HCT116 (cell line): ENCODE measurements at regions not wholly inside any gene's neighbourhood (a gene's known extent, or its start where the extent isn't known, plus 50 kb on each side); places are given as distances from the start of the nearest gene placed in this dataset.

Experiments
- ATAC-seq: fragments of 200-7000 bp; cut with Tn5 transposase; 2 replicates; pipeline ENCODE4 v1.9.1; 2020; ENCODE audit warnings: mild to moderate bottlenecking, moderate library complexity
- BruUV-seq: library from RNA; stranded (reverse); fragments of 400-500 nt; replicated peaks from 2 replicates; lab custom pipeline; 2021; lab: Mats Ljungman, UMichigan
- CTCF ChIA-PET: fragments of 300-600 bp; sonication (Branson Sonifier 250); formaldehyde crosslinking; loops from one replicate; lab custom pipeline; 2021; ENCODE audit warnings: antibody characterized with exemption; lab: Charles Lee
- POLR2A ChIA-PET: fragments of 300-600, 350-600 bp; sonication (Branson Sonifier 250); formaldehyde crosslinking; loops from one replicate; lab custom pipeline; 2021; ENCODE audit warnings: antibody characterized with exemption; lab: Charles Lee
- RAD21 ChIA-PET, 2 experiments: fragments of 300-600 bp; sonication (Branson Sonifier 250); formaldehyde crosslinking; loops; one replicate each; lab custom pipeline; 2023; ENCODE audit warnings: low total read pairs in 2 of 2; ENCODE audit not compliant: uncharacterized antibody in 2 of 2, unreplicated experiment in 2 of 2, low non-redundant PET in 1 of 2; lab: Charles Lee
- DNase-seq: peaks from one replicate; pipeline ENCODE4 v3.0.0-alpha.2; 2010; ENCODE audit warnings: low read depth, low spot score
- H2AFZ ChIP-seq: fragments of 200-600 bp; shearing (Covaris generic), sonication (generic); 2 replicates; pipeline ENCODE4 v1.6.1; 2017; ENCODE audit warnings: low read depth, mixed run types, mixed read lengths, antibody characterized with exemption, low read length; ENCODE audit not compliant: poor library complexity, severe bottlenecking
- H3K27ac ChIP-seq: 2 replicates; pipeline ENCODE4 v1.5.1; 2012; ENCODE audit warnings: low read depth, low read length
- H3K27me3 ChIP-seq: fragments of 200-600 bp; sonication (generic); 2 replicates; pipeline ENCODE4 v1.6.1; 2016; ENCODE audit warnings: mixed run types, low read length, mixed read lengths; ENCODE audit not compliant: insufficient read depth
- H3K36me3 ChIP-seq, 2 experiments: fragments of 200-500 bp in 1 of 2; fragments of 200-600 bp in 1 of 2; sonication (Bioruptor generic) in 1 of 2; sonication (generic) in 1 of 2; 2 replicates each; pipeline versions ENCODE4 v1.5.1 to v1.6.1; 2014 to 2016; ENCODE audit warnings: low read length in 2 of 2, inconsistent platforms in 1 of 2, mixed read lengths in 1 of 2, mixed run types in 1 of 2; ENCODE audit not compliant: insufficient read depth in 2 of 2, control insufficient read depth in 1 of 2
- H3K4me1 ChIP-seq, 2 experiments: fragments of 200-600 bp in 1 of 2; sonication (generic) in 1 of 2; 2 replicates each; pipeline versions ENCODE4 v1.5.1 to v1.6.1; 2012 to 2017; ENCODE audit warnings: low read length in 2 of 2, inconsistent platforms in 1 of 2, mild to moderate bottlenecking in 1 of 2, mixed read lengths in 1 of 2, mixed run types in 1 of 2, moderate library complexity in 1 of 2; ENCODE audit not compliant: insufficient read depth in 2 of 2, control insufficient read depth in 1 of 2
- H3K4me2 ChIP-seq: fragments of 200-600 bp; sonication (generic); 2 replicates; pipeline ENCODE4 v1.6.1; 2017; ENCODE audit warnings: mixed run types, low read length, mixed read lengths
- H3K4me3 ChIP-seq, 2 experiments: fragments of 200-600 bp in 1 of 2; sonication (generic) in 1 of 2; replicated peaks in 1 of 2; 2 replicates each; pipeline ENCODE4 v1.5.1; 2011 to 2016; ENCODE audit warnings: low read length in 2 of 2, control low read depth in 1 of 2, low read depth in 1 of 2, mild to moderate bottlenecking in 1 of 2, mixed read lengths in 1 of 2, mixed run types in 1 of 2
- H3K79me2 ChIP-seq: fragments of 200-600 bp; sonication (generic); 2 replicates; pipeline ENCODE4 v1.6.1; 2017; ENCODE audit warnings: mild to moderate bottlenecking, mixed run types, low read length, moderate library complexity, mixed read lengths; ENCODE audit not compliant: insufficient read depth
- H3K9ac ChIP-seq: fragments of 200-600 bp; sonication (generic); 2 replicates; pipeline ENCODE4 v1.6.1; 2016; ENCODE audit warnings: low read length, mixed read lengths
- H3K9me2 ChIP-seq: fragments of 200-600 bp; sonication (generic), shearing (Covaris generic); 2 replicates; pipeline ENCODE4 v1.6.1; 2017; ENCODE audit warnings: mixed run types, mild to moderate bottlenecking, moderate library complexity; ENCODE audit not compliant: insufficient read depth
- H3K9me3 ChIP-seq, 2 experiments: fragments of 200-500 bp in 1 of 2; fragments of 200-600 bp in 1 of 2; sonication (Bioruptor generic) in 1 of 2; sonication (generic) in 1 of 2; 2 replicates each; pipeline ENCODE4 v1.6.1; 2014 to 2017; ENCODE audit warnings: low read length in 2 of 2, mixed read lengths in 2 of 2, inconsistent platforms in 1 of 2, low read depth in 1 of 2, mild to moderate bottlenecking in 1 of 2, mixed run types in 1 of 2, moderate library complexity in 1 of 2; ENCODE audit not compliant: control insufficient read depth in 1 of 2, insufficient read depth in 1 of 2
- H4K20me1 ChIP-seq: fragments of 200-600 bp; sonication (generic), shearing (Covaris generic); 2 replicates; pipeline ENCODE4 v1.6.1; 2017; ENCODE audit warnings: mixed run types, mild to moderate bottlenecking, moderate library complexity; ENCODE audit not compliant: insufficient read depth
- CBX3 ChIP-seq: IDR thresholded peaks from 2 replicates; pipeline ENCODE4 v1.6.1; 2012; ENCODE audit warnings: low read depth
- CEBPB ChIP-seq: IDR thresholded peaks from 2 replicates; pipeline ENCODE4 v1.6.1; 2012; ENCODE audit warnings: low read depth
- EGR1 ChIP-seq: IDR thresholded peaks from 2 replicates; pipeline ENCODE4 v1.6.1; 2012; ENCODE audit warnings: low read depth
- ELF1 ChIP-seq: IDR thresholded peaks from 2 replicates; pipeline ENCODE4 v1.6.1; 2012; ENCODE audit warnings: low read depth, borderline replicate concordance
- EZH2 ChIP-seq: fragments of 200-600 bp; sonication (generic); IDR thresholded peaks from 2 replicates; pipeline ENCODE4 v1.6.1; 2017; ENCODE audit warnings: antibody characterized with exemption, mixed run types
- EZH2phosphoT487 ChIP-seq: fragments of 200-600 bp; IDR thresholded peaks from 2 replicates; pipeline ENCODE4 v1.6.1; 2018; ENCODE audit warnings: antibody characterized with exemption, borderline replicate concordance
- FOSL1 ChIP-seq: IDR thresholded peaks from 2 replicates; pipeline ENCODE4 v1.6.1; 2012; ENCODE audit warnings: low read depth
- JUND ChIP-seq: IDR thresholded peaks from 2 replicates; pipeline ENCODE4 v1.6.1; 2012
- POLR2A ChIP-seq: IDR thresholded peaks from 2 replicates; pipeline ENCODE4 v1.7.0; 2011; ENCODE audit warnings: borderline replicate concordance; ENCODE audit not compliant: insufficient read depth, insufficient read length; ENCODE audit errors: extremely low read depth
- POLR2AphosphoS5 ChIP-seq: IDR thresholded peaks from 2 replicates; pipeline ENCODE4 v1.6.1; 2011; ENCODE audit warnings: mild to moderate bottlenecking, low read depth, low read length, moderate library complexity
- RAD21 ChIP-seq: IDR thresholded peaks from 2 replicates; pipeline ENCODE4 v1.6.1; 2012; ENCODE audit warnings: low read depth, mild to moderate bottlenecking
- SIN3A ChIP-seq: IDR thresholded peaks from 2 replicates; pipeline ENCODE4 v1.6.1; 2012; ENCODE audit warnings: low read depth
- SP1 ChIP-seq: IDR thresholded peaks from 2 replicates; pipeline ENCODE4 v1.6.1; 2012; ENCODE audit warnings: low read depth
- TCF7L2 ChIP-seq: IDR thresholded peaks from 2 replicates; pipeline ENCODE4 v1.7.0; 2011; ENCODE audit warnings: borderline replicate concordance, inconsistent platforms; ENCODE audit not compliant: insufficient read depth, insufficient read length; ENCODE audit errors: extremely low read depth
- YY1 ChIP-seq: IDR thresholded peaks from 2 replicates; pipeline ENCODE4 v1.6.1; 2011; ENCODE audit warnings: low read length, low read depth, moderate library complexity, mild to moderate bottlenecking; ENCODE audit not compliant: insufficient replicate concordance; ENCODE audit errors: extremely low read depth
- ZFX ChIP-seq: fragments of 450-650 bp; IDR thresholded peaks from 2 replicates; pipeline ENCODE4 v1.6.1; 2017
- ZNF274 ChIP-seq: fragments of 200-500 bp; sonication (Bioruptor generic); IDR thresholded peaks from 2 replicates; pipeline ENCODE4 v1.6.1; 2014; ENCODE audit warnings: mild to moderate bottlenecking, low read depth, low read length, inconsistent platforms
- intact Hi-C: fragments of 100-400 bp; cut with micrococcal nuclease; formaldehyde crosslinking; loops from 2 replicates; pipeline ENCODE4 v1.10.0; 2022
- TF ChIP-seq, protein P1 (sequence below): IDR thresholded peaks from 2 replicates; pipeline ENCODE4 v1.6.1; 2012
- TF ChIP-seq, protein P2 (sequence below): IDR thresholded peaks from 2 replicates; pipeline ENCODE4 v1.6.1; 2011; ENCODE audit warnings: mild to moderate bottlenecking, low read length, moderate library complexity; ENCODE audit not compliant: insufficient replicate concordance; ENCODE audit errors: extremely low read depth
- TF ChIP-seq, protein P3 (sequence below), 3 experiments: fragments of 200-600 bp in 1 of 3; sonication (generic) in 1 of 3; IDR thresholded peaks in 2 of 3; conservative IDR thresholded peaks in 1 of 3; 2 replicates each; pipeline ENCODE4 v1.5.1; 2012 to 2017; ENCODE audit warnings: low read depth in 2 of 3, low read length in 2 of 3, antibody characterized with exemption in 1 of 3, borderline replicate concordance in 1 of 3, control low read depth in 1 of 3, mild to moderate bottlenecking in 1 of 3, mixed read lengths in 1 of 3, mixed run types in 1 of 3, moderate library complexity in 1 of 3; ENCODE audit not compliant: insufficient read depth in 1 of 3

DNA sequence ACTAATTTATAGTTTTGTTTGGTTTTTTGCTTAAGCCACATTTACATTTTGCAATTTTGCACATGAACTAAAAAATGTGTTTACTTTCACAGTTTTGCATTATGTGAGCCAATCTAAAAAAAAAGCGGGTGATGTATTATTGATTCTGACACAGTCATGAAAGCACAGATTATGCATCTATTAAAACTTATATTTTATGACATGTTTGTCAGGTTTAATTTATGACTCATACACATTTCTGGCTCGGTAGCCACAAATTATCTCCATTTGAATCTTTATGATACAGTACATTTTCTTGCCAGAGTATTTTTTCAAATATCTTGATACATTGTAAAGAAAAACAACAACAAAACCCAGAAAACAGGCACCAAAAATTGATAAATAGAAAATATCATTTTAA lies 280.4 kb upstream of the GRIP1 start:
- H3K4me2 ChIP-seq, result no peak overlapping the region
- peaks cover 4% of the 10 kb centered on the region for H3K27me3 ChIP-seq
- H3K36me3 ChIP-seq, result no peaks in the 10 kb centered on the region
- no peak overlapping the region for H3K9ac ChIP-seq
- H3K27ac ChIP-seq, result no peak overlapping the region
- H3K79me2 ChIP-seq, result no peaks in the 10 kb centered on the region
- no peaks in the 10 kb centered on the region for H3K4me1 ChIP-seq
- TF ChIP-seq TCF7L2 (no peak), POLR2A (no peak), JUND (no peak), EGR1 (no peak), SIN3A (no peak), CEBPB (no peak), CBX3 (no peak), ZFX (no peak), EZH2phosphoT487 (no peak), EZH2 (no peak), ELF1 (no peak), POLR2AphosphoS5 (no peak), FOSL1 (no peak), YY1 (no peak), RAD21 (no peak), ZNF274 (no peak), SP1 (no peak)
- TF ChIP-seq, protein P1, sequence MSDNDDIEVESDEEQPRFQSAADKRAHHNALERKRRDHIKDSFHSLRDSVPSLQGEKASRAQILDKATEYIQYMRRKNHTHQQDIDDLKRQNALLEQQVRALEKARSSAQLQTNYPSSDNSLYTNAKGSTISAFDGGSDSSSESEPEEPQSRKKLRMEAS, result no peak
- TF ChIP-seq, protein P2, sequence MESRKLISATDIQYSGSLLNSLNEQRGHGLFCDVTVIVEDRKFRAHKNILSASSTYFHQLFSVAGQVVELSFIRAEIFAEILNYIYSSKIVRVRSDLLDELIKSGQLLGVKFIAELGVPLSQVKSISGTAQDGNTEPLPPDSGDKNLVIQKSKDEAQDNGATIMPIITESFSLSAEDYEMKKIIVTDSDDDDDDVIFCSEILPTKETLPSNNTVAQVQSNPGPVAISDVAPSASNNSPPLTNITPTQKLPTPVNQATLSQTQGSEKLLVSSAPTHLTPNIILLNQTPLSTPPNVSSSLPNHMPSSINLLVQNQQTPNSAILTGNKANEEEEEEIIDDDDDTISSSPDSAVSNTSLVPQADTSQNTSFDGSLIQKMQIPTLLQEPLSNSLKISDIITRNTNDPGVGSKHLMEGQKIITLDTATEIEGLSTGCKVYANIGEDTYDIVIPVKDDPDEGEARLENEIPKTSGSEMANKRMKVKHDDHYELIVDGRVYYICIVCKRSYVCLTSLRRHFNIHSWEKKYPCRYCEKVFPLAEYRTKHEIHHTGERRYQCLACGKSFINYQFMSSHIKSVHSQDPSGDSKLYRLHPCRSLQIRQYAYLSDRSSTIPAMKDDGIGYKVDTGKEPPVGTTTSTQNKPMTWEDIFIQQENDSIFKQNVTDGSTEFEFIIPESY, result no peak
- TF ChIP-seq, protein P3, sequence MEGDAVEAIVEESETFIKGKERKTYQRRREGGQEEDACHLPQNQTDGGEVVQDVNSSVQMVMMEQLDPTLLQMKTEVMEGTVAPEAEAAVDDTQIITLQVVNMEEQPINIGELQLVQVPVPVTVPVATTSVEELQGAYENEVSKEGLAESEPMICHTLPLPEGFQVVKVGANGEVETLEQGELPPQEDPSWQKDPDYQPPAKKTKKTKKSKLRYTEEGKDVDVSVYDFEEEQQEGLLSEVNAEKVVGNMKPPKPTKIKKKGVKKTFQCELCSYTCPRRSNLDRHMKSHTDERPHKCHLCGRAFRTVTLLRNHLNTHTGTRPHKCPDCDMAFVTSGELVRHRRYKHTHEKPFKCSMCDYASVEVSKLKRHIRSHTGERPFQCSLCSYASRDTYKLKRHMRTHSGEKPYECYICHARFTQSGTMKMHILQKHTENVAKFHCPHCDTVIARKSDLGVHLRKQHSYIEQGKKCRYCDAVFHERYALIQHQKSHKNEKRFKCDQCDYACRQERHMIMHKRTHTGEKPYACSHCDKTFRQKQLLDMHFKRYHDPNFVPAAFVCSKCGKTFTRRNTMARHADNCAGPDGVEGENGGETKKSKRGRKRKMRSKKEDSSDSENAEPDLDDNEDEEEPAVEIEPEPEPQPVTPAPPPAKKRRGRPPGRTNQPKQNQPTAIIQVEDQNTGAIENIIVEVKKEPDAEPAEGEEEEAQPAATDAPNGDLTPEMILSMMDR (IDR thresholded peaks at IDR 0.05 in 2 of 3, conservative IDR thresholded peaks at IDR 0.05 in 1 of 3; ENCODE audit: borderline replicate concordance in 1 of 3, insufficient read depth in 1 of 3, low read depth in 2 of 3, low read length in 2 of 3), result no peak
- no peak overlapping the region for H3K4me3 ChIP-seq
- H3K9me3 ChIP-seq, result no peaks in the 10 kb centered on the region
- ATAC-seq (no peak), DNase-seq (no peak)
- no peaks in the 10 kb centered on the region for H3K9me2 ChIP-seq
- H2AFZ ChIP-seq, result no peak overlapping the region
- CTCF ChIA-PET, result no interaction called here
- POLR2A ChIA-PET, result no interaction called here
- RAD21 ChIA-PET, result no interaction called here
- H4K20me1 ChIP-seq, result no peaks in the 10 kb centered on the region; the same call in 1 of the 2 replicates
- no TSS peak for BruUV-seq
- intact Hi-C loops, result no loop called here
